K562 (cell line): ENCODE measurements at regions not wholly inside any gene's neighbourhood (a gene's known extent, or its start where the extent isn't known, plus 50 kb on each side); places are given as distances from the start of the nearest gene placed in this dataset.

ENCODE experiments used
- ATAC-seq: fragments of 200-7000 bp; cut with Tn5 transposase; 3 replicates; pipeline ENCODE4 v1.9.1; 2020; ENCODE audit warnings: moderate library complexity
- BruUV-seq: library from RNA; stranded (reverse); fragments of 400-500 nt; replicated peaks from 2 replicates; lab custom pipeline; 2021; lab: Mats Ljungman, UMichigan
- CTCF ChIA-PET: fragments of 300-600 bp; formaldehyde crosslinking; extraction: SDS; loops from one replicate; lab custom pipeline; 2021; ENCODE audit warnings: low intra/inter-chr PET ratio; lab: Yijun Ruan, JAX
- POLR2A ChIA-PET: fragments of 300-600, 350-650 bp; sonication (Branson Sonifier 250); formaldehyde crosslinking; extraction: SDS; loops from one replicate; lab custom pipeline; 2021; ENCODE audit warnings: antibody characterized with exemption, inconsistent platforms; lab: Yijun Ruan, JAX
- DNase-seq, 4 experiments: peaks; one replicate each; pipeline versions ENCODE4 v3.0.0 to v3.0.0-alpha.2; 2011 to 2018; ENCODE audit warnings: low spot score in 3 of 4, mixed read lengths in 3 of 4; ENCODE audit errors: extremely low read depth in 1 of 4
- FAIRE-seq: peaks from 2 replicates; lab custom pipeline; 2011; peaks lifted over from hg19 to GRCh38; lab: Jason Lieb, UNC
- H2AFZ ChIP-seq: 2 replicates; pipeline ENCODE4 v1.6.0; 2011; ENCODE audit warnings: low read depth, low read length, control low read depth, inconsistent platforms
- H3K27ac ChIP-seq: fragments of 200-600 bp; 3 replicates; pipeline ENCODE4 v1.8.0; 2011; ENCODE audit warnings: low read depth, mild to moderate bottlenecking, control low read depth, inconsistent platforms, low read length, moderate library complexity, mixed read lengths; ENCODE audit errors: extremely low read depth
- H3K27me3 ChIP-seq, 2 experiments: fragments of 300-600 bp in 1 of 2; 2 replicates in 1 of 2; 3 replicates in 1 of 2; pipeline versions ENCODE4 v1.6.0 to v1.8.0; 2011; ENCODE audit warnings: inconsistent platforms in 2 of 2, low read length in 2 of 2, mild to moderate bottlenecking in 1 of 2, mixed read lengths in 1 of 2, moderate library complexity in 1 of 2; ENCODE audit not compliant: control insufficient read depth in 2 of 2, insufficient read depth in 2 of 2
- H3K36me3 ChIP-seq: fragments of 300-600 bp; 3 replicates; pipeline ENCODE4 v1.8.0; 2011; ENCODE audit warnings: mild to moderate bottlenecking, low read length, inconsistent platforms; ENCODE audit not compliant: control insufficient read depth, insufficient read depth
- H3K4me1 ChIP-seq, 2 experiments: fragments of 200-600 bp in 1 of 2; replicated peaks in 1 of 2; 2 replicates in 1 of 2; 3 replicates in 1 of 2; pipeline versions ENCODE4 v1.5.1 to v1.8.0; 2011; ENCODE audit warnings: inconsistent platforms in 2 of 2, low read length in 2 of 2, mild to moderate bottlenecking in 1 of 2, mixed read lengths in 1 of 2, moderate library complexity in 1 of 2; ENCODE audit not compliant: control insufficient read depth in 2 of 2, insufficient read depth in 2 of 2
- H3K4me2 ChIP-seq: 2 replicates; pipeline ENCODE4 v1.6.1; 2011; ENCODE audit warnings: low read length, control low read depth, inconsistent platforms, mixed read lengths; ENCODE audit not compliant: insufficient read depth
- H3K4me3 ChIP-seq: fragments of 200-600 bp; sonication (generic), shearing (Covaris generic); 2 replicates; pipeline ENCODE4 v1.5.1; 2016; ENCODE audit warnings: control low read depth, inconsistent platforms
- H3K79me2 ChIP-seq: fragments of 200-600 bp; 3 replicates; pipeline ENCODE4 v1.8.0; 2011; ENCODE audit warnings: low read length, inconsistent platforms; ENCODE audit not compliant: control insufficient read depth, insufficient read depth
- H3K9ac ChIP-seq, 2 experiments: 2 replicates each; pipeline versions ENCODE4 v1.6.0 to v1.6.1; 2011; ENCODE audit warnings: low read depth in 2 of 2, low read length in 2 of 2, control low read depth in 1 of 2, inconsistent platforms in 1 of 2, mild to moderate bottlenecking in 1 of 2, mixed read lengths in 1 of 2; ENCODE audit not compliant: insufficient read depth in 1 of 2
- H3K9me1 ChIP-seq: one replicate; pipeline ENCODE4 v1.6.0; 2011; ENCODE audit warnings: inconsistent platforms, mild to moderate bottlenecking, low read length, moderate library complexity; ENCODE audit not compliant: control insufficient read depth, insufficient read depth
- H3K9me3 ChIP-seq: replicated peaks from 2 replicates; pipeline ENCODE4 v1.5.1; 2011; ENCODE audit warnings: low read depth, low read length, inconsistent platforms; ENCODE audit not compliant: control insufficient read depth, insufficient read depth
- H4K20me1 ChIP-seq: replicated peaks from 2 replicates; pipeline ENCODE4 v1.6.1; 2011; ENCODE audit warnings: low read length, inconsistent platforms, mixed read lengths; ENCODE audit not compliant: control insufficient read depth, insufficient read depth
- ERF ChIP-seq: fragments of 450-650 bp; formaldehyde crosslinking; IDR thresholded peaks from 2 replicates; pipeline ENCODE4 v1.4.0; 2020; ENCODE audit warnings: mild to moderate bottlenecking, mixed read lengths
- GATAD2A ChIP-seq: fragments of 450-650 bp; IDR thresholded peaks from 2 replicates; pipeline ENCODE4 v1.6.1; 2017
- HDAC8 ChIP-seq: fragments of 450-650 bp; IDR thresholded peaks from 2 replicates; pipeline ENCODE4 v1.6.1; 2016; ENCODE audit warnings: mild to moderate bottlenecking, missing genetic modification characterization, moderate library complexity, missing compliant biosample characterization
- HSF4 ChIP-seq: fragments of 250-450 bp; sonication (Bioruptor Pico); IDR thresholded peaks from 2 replicates; pipeline ENCODE4 v2.1.2; 2022; ENCODE audit warnings: mild to moderate bottlenecking, moderate library complexity, borderline replicate concordance
- IFI16 ChIP-seq: fragments of 250-450 bp; sonication (Bioruptor Pico); IDR thresholded peaks from 2 replicates; pipeline ENCODE4 v2.1.2; 2022; ENCODE audit warnings: mild to moderate bottlenecking, inconsistent platforms
- ILF3 ChIP-seq: fragments of 450-650 bp; IDR thresholded peaks from 2 replicates; pipeline ENCODE4 v1.6.1; 2018; ENCODE audit warnings: antibody characterized with exemption, mild to moderate bottlenecking, moderate library complexity, borderline replicate concordance
- MAFK ChIP-seq: IDR thresholded peaks from 2 replicates; pipeline ENCODE4 v1.6.1; 2011; ENCODE audit warnings: low read length, improper control_type of control experiment
- SAFB ChIP-seq: fragments of 200-400 bp; formaldehyde crosslinking; IDR thresholded peaks from 2 replicates; pipeline ENCODE4 v1.6.1; 2017; ENCODE audit warnings: low read depth, low read length, borderline replicate concordance
- SIN3A ChIP-seq, 2 experiments: fragments of 150-350 bp in 1 of 2; IDR thresholded peaks; 2 replicates each; pipeline ENCODE4 v1.6.1; 2011 to 2016; ENCODE audit warnings: borderline replicate concordance in 2 of 2, low read depth in 2 of 2, low read length in 2 of 2, mild to moderate bottlenecking in 2 of 2, moderate library complexity in 2 of 2; ENCODE audit not compliant: control insufficient read depth in 1 of 2
- SMARCA4 ChIP-seq: fragments of 450-650 bp; IDR thresholded peaks from 2 replicates; pipeline ENCODE4 v1.6.1; 2016
- SMARCA5 ChIP-seq: fragments of 450-650 bp; IDR thresholded peaks from 2 replicates; pipeline ENCODE4 v1.6.1; 2016
- TAF7 ChIP-seq: fragments of 450-650 bp; IDR thresholded peaks from 2 replicates; pipeline ENCODE4 v1.6.1; 2016; ENCODE audit warnings: missing genetic modification characterization, missing compliant biosample characterization
- TAL1 ChIP-seq: fragments of 450-650 bp; IDR thresholded peaks from 2 replicates; pipeline ENCODE4 v1.6.1; 2016; ENCODE audit warnings: mild to moderate bottlenecking
- THRAP3 ChIP-seq: fragments of 450-650 bp; IDR thresholded peaks from 2 replicates; pipeline ENCODE4 v1.6.1; 2016; ENCODE audit warnings: mild to moderate bottlenecking, inconsistent platforms, borderline replicate concordance
- ZBTB49 ChIP-seq: sonication (generic); formaldehyde crosslinking; IDR thresholded peaks from 2 replicates; pipeline ENCODE4 v1.8.0; 2022; ENCODE audit warnings: missing genetic modification reagents, mild to moderate bottlenecking, borderline replicate concordance
- ZNF12 ChIP-seq: sonication (generic); formaldehyde crosslinking; IDR thresholded peaks from 2 replicates; pipeline ENCODE4 v1.4.0; 2020; ENCODE audit warnings: mild to moderate bottlenecking, missing genetic modification reagents
- ZNF24 ChIP-seq: fragments of 450-650 bp; IDR thresholded peaks from 2 replicates; pipeline ENCODE4 v1.6.1; 2016
- ZNF41 ChIP-seq: fragments of 250-450 bp; sonication (Bioruptor Pico); conservative IDR thresholded peaks from 2 replicates; pipeline ENCODE4 v1.4.0; 2020; ENCODE audit warnings: mild to moderate bottlenecking
- ZNF431 ChIP-seq: sonication (generic); formaldehyde crosslinking; IDR thresholded peaks from 2 replicates; pipeline ENCODE4 v1.8.0; 2022; ENCODE audit warnings: mild to moderate bottlenecking, missing genetic modification reagents
- ZNF76 ChIP-seq: fragments of 250-450 bp; sonication (Bioruptor Pico); IDR thresholded peaks from 2 replicates; pipeline ENCODE4 v1.4.0; 2020; ENCODE audit warnings: mild to moderate bottlenecking, moderate library complexity, borderline replicate concordance
- WGBS: fragments of 100-300 bp; shearing (Covaris generic); methylation state at CpG from one replicate; pipeline ENCODE4 v1.1.6; 2016; ENCODE audit warnings: low coverage, mixed read lengths; ENCODE audit not compliant: insufficient coverage; ENCODE audit errors: missing lambda C conversion rate; 5-methylcytosine and 5-hydroxymethylcytosine counted together
- in situ Hi-C: fragments of 300-500 bp; cut with MboI; formaldehyde crosslinking; loops from 4 replicates; pipeline ENCODE4 v1.15.0; 2018; ENCODE audit warnings: inconsistent platforms, mixed read lengths
- intact Hi-C: fragments of 100-400 bp; cut with micrococcal nuclease; formaldehyde crosslinking; loops from 2 replicates; pipeline ENCODE4 v1.14.2; 2022
- TF ChIP-seq, protein P1 (sequence below): sonication (generic); formaldehyde crosslinking; IDR thresholded peaks from 2 replicates; pipeline ENCODE4 v1.8.1; 2023; ENCODE audit warnings: mild to moderate bottlenecking, missing genetic modification reagents

DNA sequence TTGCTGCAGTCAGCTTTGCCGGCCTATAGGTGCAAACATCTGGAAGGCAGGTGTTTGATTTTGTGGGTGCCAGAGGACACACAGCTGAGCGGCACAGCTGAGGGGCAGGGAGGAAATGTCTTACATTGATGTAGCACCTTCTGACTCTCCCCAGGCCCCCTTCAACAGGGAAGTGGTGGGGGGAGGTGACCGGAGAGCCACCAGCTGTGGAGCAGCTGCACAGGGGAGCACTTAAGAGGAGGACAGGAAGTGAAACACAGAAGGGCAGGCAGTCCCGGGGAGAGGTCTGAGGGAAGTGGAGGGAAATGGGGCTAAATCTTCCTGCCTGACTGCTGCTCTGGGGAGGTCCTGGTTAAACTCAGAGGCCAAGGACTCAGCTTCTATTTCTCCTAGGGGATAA, 409.1 kb downstream of the TNS1 start (continued):
- TF ChIP-seq TAF7 (tag): no peak
- TF ChIP-seq GATAD2A: no peak
- TF ChIP-seq, all 486 proteins: peak for 0

DNA sequence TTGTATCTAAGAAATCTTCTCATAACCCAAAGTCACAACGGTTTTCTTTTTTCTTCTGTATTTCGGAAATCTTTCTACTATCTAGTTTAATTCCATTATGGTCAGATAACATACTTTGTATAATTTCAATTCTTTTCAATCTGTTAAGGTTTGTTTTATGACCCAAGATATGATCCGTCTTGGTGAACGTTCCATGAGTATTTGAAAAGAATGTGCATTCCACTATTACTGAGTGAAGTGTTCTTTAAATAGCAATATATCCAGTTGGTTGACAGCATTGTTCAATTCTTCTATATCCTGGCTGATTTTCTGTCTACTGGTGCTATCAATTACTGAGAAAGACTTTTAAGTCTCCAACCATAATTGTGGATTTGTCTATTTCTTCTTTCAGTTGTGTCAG, 414.5 kb downstream of the TNS1 start:
- in situ Hi-C loops: loop anchor here (10.0 kb wide), 1 partner anchor 1383 kb away; no protein-coding TSS in a partner anchor
- POLR2A ChIA-PET: no interaction called here
- DNase-seq: no peak

More for the DNA sequence above, 414.5 kb downstream of the TNS1 start:
- Histone ChIP-seq H3K9me1 (no peaks in the 10 kb centered on the region), H3K79me2 (no peaks in the 10 kb centered on the region), H3K9me3 (no peaks in the 10 kb centered on the region), H3K4me2 (no peak overlapping the region), H2AFZ (no peak overlapping the region), H3K27me3 (no peaks in the 10 kb centered on the region), H3K36me3 (no peaks in the 10 kb centered on the region), H3K4me3 (no peak overlapping the region)
- ATAC-seq (no peak), FAIRE-seq (no peak)
- CTCF ChIA-PET: no interaction called here
- BruUV-seq: no TSS peak
- TF ChIP-seq SMARCA4 (no peak), ZNF431 (CRISPR knock-in tag) (no peak), ZNF12 (no peak), ERF (no peak), ZBTB49 (CRISPR knock-in tag) (no peak), SMARCA5 (no peak), THRAP3 (no peak), ZNF41 (CRISPR knock-in tag) (no peak), IFI16 (no peak), MAFK (no peak), HDAC8 (no peak), ZNF76 (CRISPR knock-in tag) (no peak), SAFB (no peak), HSF4 (CRISPR knock-in tag) (no peak), ZNF24 (no peak), ILF3 (no peak), SIN3A (IDR thresholded peaks at IDR 0.05; ENCODE audit: borderline replicate concordance in 2 of 2, control insufficient read depth in 1 of 2, low read depth in 2 of 2, low read length in 2 of 2) (no peak), TAL1 (no peak)
- TF ChIP-seq, protein P1, sequence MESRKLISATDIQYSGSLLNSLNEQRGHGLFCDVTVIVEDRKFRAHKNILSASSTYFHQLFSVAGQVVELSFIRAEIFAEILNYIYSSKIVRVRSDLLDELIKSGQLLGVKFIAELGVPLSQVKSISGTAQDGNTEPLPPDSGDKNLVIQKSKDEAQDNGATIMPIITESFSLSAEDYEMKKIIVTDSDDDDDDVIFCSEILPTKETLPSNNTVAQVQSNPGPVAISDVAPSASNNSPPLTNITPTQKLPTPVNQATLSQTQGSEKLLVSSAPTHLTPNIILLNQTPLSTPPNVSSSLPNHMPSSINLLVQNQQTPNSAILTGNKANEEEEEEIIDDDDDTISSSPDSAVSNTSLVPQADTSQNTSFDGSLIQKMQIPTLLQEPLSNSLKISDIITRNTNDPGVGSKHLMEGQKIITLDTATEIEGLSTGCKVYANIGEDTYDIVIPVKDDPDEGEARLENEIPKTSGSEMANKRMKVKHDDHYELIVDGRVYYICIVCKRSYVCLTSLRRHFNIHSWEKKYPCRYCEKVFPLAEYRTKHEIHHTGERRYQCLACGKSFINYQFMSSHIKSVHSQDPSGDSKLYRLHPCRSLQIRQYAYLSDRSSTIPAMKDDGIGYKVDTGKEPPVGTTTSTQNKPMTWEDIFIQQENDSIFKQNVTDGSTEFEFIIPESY (CRISPR knock-in tag): no peak
- TF ChIP-seq, all 486 proteins: peak for 0
- WGBS: 0% methylated on average over 4 of the region's 4 CpGs
- Histone ChIP-seq H3K4me1 (no peaks in the 10 kb centered on the region), H4K20me1 (no peaks in the 10 kb centered on the region), H3K9ac (no peak overlapping the region), H3K27ac (no peak overlapping the region)
- intact Hi-C loops: no loop called here
